ENCODE measurements at regions not wholly inside any gene's neighbourhood (a gene's known extent, or its start where the extent isn't known, plus 50 kb on each side); places are given as distances from the start of the nearest gene placed in this dataset.

DNA sequence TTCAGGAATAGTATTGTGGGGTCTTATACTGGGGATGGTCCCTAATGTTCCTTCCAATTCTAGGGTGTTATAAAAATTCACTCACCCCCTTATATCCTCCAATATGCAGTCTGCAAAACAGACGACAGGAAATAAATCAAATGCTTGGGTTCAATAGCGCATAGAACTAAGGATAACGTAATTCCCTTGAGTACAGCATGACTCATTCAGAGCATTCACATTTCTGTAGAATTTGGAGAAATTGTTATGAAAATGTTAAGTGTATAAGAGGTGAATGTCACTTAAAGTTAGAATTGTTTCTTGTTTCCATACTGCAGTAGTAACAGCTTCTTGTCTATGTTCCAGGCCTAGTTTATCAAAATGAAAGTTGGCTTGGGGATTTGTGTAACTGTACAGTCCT lies 271.4 kb downstream of the RPS29 start:
- TF ChIP-seq, protein P1, sequence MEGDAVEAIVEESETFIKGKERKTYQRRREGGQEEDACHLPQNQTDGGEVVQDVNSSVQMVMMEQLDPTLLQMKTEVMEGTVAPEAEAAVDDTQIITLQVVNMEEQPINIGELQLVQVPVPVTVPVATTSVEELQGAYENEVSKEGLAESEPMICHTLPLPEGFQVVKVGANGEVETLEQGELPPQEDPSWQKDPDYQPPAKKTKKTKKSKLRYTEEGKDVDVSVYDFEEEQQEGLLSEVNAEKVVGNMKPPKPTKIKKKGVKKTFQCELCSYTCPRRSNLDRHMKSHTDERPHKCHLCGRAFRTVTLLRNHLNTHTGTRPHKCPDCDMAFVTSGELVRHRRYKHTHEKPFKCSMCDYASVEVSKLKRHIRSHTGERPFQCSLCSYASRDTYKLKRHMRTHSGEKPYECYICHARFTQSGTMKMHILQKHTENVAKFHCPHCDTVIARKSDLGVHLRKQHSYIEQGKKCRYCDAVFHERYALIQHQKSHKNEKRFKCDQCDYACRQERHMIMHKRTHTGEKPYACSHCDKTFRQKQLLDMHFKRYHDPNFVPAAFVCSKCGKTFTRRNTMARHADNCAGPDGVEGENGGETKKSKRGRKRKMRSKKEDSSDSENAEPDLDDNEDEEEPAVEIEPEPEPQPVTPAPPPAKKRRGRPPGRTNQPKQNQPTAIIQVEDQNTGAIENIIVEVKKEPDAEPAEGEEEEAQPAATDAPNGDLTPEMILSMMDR (conservative IDR thresholded peaks at IDR 0.05; ENCODE audit: low read depth, low read length), result no peak
- TF ChIP-seq EZH2 (IDR thresholded peaks at IDR 0.05; ENCODE audit: low read length, unreplicated experiment), result no peak
